LoVo (cell line): ENCODE measurements at regions not wholly inside any gene's neighbourhood (a gene's known extent, or its start where the extent isn't known, plus 50 kb on each side); places are given as distances from the start of the nearest gene placed in this dataset.
"Not testable (repeated sequence)": the region's sequence is repeated elsewhere in the genome, so short reads cannot be mapped to it uniquely, and the experiment has no call there.

ENCODE experiments used
- DNase-seq: peaks from one replicate; pipeline ENCODE4 v3.0.0-alpha.2; 2016; ENCODE audit warnings: low spot score

DNA sequence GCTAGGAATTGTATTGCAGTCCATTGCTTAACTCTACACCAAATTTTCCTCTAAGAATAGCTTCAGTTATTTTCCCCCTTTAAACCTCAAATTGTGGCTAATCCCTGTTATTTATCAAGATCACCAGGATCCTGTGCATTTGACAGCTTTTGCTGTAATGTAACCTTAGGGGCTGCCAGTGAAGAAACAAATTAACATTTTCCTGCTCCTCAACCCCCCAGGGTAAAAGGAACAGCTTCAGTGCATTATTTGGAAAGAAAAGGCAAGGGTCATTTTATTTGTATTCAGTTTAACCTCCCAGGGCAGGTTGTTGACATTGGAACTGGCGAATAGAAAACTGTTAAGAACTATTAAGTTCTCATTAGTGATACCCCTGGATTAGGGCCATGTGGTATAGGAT, 57.0 kb downstream of the PCDH20 start:
- no peak for DNase-seq

DNA sequence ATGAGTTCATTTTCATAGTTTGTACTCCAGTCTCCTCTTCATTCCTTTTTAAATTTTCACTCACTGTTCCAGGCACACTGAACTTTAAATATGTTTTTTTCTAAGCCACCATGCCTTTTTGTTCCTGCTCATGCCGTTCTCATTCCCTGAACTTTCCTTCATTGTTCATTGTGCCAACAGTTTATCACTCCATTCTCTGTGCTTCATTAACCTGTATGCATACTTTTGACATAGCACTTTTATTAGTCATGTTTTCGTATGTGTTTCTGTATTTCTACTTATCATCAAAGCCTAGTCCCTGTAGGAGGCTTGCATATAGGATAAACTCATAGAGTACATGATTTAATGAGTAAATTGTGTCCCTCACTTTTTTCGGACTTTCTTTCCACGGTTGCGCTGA, 65.3 kb downstream of the PCDH20 start:
- DNase-seq = no peak

DNA sequence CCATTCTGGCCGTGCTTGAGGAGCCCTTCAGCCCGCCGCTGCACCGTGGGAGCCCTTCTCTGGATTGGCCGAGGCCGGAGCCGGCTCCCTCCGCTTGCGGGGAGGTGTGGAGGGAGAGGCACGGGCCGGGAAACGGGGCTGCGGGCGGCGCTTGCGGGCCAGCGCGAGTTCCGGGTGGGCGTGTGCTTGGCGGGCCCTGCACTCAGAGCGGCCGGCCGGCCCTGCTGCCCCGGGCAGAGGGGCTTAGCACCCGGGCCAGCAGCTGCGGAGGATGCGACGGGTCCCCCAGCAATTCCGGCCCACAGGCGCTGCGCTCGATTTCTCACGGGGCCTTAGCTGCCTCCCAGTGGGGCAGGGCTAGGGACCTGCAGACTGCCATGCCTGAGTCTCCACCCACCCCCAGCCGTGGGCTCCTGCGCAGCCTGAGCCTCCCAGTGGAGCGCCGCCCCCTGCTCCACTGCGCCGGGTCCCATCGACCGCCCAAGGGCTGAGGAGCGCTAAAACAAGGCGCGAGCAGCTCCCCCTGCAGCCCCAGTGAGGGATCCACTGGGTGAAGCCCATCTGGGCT, 76.5 kb downstream of the PCDH20 start:
- no peak for DNase-seq

DNA sequence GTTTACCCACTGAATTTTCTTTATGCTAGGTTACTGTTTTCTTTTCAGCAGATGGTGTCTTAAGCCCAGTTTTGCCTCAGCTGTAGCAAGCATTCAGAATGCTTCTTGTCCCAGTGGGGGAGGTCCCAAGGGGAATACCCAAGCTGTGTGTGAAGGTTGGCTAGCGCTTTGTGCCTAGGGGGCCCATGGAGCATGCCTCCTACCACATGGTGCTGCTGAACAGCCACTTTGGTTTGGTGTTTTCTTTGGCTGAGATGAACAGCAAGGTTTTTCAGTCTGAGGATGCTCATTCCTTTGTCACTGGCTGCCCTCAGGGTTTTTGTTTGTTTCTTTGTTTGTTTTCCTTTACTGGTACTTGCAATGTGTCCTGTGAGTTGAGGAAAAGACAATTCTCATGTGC, 99.0 kb downstream of the PCDH20 start:
- no peak for DNase-seq

DNA sequence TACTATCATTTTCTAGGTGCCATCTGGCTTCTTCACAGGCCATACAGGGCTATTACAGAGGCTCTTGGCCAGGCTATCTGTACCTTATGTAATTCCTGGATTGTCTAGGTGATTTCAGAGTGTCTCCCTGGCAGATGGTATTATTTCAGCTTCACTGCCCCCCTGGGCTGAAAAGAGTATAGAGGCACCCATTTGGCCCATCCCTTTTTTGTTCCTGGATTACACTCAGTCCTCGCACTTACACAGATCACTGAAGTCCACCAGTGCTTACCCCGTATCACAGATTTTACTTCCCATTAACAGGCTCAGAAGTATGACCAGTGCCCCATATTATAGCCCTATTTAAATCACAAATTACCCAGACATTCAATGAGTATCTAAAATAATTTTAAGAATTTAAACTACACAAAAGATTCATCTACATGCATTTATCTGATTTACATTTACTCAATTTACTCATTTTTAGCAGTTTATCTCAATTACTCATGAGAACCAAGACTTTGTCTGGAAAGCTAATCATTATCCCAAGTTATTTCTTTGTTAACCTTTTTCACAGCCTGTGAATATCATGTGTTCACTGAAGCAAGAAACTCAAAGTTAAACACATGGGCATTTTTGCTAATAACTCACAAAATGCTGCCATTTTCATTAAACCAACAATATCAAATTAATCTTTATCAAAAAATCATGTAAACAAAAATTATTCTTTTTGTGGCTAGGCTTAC, 121.0 kb downstream of the PCDH20 start:
- no peak for DNase-seq

DNA sequence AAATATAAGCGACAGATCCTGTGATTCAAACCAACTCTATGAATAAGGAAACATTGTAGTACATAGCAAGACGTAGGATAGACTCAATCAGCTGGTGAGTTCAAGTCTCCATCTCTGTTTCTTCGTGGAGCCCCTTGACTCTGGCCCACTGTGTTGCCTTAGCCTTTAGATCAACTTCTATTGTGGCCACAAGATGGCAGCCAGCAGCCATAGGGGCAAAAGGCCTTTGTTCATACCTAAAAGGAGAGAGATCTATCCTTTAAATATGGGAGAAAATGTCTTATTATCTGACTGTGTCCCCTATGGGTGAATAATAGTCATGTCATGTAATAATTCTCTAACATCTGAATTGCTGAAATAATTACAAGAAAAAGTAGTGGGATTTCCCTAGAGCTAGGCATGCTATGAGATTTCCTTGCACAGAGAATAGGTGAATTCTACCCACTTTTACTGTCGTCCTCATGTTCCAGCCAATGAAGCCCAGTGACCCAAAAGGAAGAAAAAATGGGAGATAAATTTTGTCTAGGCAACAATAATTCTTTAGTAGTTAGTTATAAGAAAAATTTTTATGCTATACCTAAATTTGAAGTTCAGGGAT, 129.4 kb downstream of the PCDH20 start:
- no peak for DNase-seq

DNA sequence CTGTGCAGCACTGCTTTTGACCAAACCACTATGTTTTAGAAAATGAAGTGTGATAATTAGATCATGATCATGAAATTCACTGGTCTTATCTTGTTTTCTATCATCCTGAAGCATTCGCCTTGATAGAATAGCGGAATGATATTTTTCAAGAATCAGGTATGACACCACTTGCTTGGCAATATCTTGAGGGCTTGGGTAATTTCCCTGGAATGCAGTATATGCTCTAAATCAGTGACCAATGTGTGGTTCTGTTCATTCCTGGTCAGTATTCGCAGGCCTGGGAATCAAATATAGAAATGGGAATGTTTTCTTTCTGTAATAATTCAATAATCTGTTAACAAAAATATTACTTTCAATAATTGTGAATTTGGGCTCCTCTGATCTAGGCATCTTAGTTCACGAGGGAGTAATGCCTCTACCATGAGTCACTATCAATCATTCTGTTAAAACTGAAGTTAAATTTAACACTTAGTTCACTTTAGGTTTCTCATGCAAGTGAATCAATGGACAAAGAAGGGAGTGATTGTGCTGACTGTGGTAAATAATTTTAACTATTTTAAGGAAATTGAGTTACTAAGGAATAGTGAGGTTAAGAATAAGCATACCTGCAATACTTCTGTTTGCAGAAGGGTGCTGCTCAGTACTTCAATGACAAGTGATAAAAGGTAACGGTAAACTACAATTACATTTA, 137.9 kb downstream of the PCDH20 start:
- no peak for DNase-seq

DNA sequence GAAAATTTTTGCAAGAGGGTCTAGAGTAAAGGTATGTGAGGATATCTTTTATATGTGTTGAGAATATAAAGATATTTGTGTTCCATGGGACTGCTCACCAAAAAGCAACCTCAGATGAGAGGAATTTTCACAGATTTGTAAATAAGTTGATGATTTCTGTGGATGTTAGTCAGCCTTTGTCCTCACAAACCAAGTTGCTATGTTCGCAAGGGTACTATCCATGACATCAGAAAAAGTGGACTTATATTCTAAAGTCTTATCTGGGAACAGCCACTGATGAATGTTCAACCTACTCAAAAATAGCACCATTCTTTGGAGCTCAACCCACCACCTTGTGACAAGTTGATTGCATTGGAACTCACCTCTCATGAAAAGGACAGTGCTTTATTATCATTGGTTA, 138.6 kb downstream of the PCDH20 start:
- no peak for DNase-seq

DNA sequence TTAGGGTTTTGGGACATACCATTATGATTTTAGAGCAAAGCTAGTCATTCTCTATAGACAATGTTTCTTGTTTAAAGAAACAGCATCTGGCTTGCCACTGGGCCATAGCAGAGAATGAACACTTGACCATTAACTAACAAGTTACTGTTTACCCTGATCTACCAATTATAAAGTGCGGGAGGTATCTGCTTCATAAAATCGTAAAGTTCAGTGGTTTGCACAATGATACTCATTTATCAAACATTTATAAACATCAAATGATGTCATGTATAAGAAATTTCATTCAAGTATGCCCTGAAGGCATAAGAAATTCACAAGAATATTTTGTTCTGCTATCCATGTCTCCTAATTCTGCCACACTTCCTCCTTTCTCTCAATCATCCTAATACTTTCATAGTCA, 139.2 kb downstream of the PCDH20 start:
- DNase-seq = no peak

DNA sequence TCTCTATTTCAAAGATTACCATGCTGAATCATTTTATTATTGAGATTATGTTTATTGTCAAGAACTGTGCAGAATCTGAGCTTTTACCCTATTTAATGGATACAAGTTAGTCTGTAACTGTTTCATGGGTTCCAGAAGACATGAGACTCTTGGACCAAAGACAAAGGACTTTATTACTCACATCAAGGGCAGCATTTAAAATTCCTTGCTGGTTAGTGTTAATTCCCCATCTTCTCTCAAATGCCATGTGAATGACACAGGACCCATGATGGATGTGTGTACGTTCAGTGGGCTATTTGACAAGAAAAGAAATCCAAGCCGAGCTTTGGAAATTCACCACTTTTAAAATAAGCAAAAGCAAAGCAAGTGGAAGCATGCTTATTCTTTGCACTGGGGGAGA, 139.9 kb downstream of the PCDH20 start:
- no peak for DNase-seq

DNA sequence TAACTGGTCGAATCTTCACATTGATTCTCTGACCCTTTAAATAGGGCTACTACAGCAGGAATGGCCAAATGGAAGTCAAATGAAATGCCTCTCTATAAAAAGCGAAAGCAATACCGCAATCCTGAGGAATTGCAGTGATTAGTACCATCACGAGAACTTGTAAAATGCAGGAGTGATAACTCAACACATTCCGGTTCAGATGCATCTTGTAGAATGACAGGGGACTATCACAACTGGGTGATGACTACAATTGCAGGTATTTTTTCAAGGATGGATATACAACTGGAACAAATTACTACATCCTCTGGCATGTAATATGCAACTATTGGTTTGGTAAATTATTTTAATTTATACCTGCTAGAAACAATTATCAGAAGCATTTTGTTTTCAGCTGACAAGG, 140.4 kb downstream of the PCDH20 start:
- DNase-seq = no peak

DNA sequence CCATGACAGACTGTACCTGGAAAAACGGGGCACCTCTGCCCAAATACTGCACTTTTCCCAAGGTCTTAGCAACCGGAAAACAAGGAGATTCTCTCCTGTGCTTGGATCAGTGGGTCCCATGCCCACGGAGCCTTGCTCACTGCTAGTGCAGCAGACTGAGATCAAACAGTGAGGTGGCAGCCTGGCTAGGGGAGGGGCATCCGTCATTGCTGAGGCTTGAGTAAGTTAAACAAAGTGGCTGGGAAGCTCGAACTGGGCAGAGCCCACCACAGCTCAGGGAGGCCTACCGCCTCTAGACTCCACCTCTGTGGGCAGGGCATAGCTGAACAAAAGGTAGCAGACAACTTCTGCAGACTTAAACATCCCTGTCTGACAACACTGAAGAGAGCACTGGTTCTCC, 148.8 kb downstream of the PCDH20 start:
- not testable (repeated sequence) for DNase-seq

DNA sequence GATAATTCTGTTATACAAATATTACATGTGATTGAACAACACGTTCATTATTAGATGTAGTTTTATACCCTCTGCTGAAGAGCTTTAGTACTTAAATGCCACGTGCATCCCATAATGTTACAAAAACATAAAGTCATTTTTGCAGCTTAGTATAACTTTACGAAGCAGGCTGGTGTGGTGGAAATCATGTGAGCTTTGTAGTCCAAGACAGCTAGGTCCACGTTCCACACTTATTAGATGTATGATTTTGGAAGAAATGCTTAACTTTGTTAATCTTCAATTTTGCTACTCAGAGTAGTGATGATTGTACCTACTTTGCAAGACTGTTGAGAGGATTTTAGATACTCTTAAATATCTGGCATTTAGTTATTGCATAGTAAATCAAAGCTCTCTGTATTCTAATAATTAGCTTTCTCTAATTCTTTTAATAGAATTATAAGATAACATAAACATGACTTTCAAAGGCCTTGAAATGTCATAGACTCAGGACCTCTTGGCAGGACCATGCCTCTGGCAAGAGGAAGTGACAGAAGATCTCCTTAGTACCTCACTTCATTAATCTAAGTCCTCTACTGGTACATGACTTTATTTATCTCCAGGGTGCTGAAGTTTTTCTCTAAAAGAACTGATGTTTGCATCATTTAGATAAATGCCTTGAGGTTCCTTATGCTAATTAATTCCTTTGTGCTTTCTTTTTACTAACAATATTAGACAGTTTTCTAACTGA, 153.7 kb downstream of the PCDH20 start:
- no peak for DNase-seq

DNA sequence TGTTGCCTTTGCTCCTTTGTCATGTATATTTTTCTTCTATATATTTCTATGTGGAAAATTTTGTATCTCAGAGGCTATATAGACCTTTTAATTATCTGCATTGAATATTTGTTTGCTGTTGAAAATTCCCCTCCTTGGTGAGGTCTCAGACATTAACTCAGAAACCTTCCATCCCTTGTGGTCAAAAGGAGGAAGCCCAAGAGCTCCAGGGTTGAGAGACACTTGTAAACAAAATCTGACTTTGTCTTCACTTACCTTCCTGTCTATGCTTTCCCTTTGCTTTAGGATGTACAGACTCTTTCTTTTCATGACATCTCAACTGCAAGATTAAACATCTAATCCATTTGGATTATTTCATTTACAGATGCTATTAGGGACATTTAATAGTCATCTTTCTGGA, 157.5 kb downstream of the PCDH20 start:
- no peak for DNase-seq

DNA sequence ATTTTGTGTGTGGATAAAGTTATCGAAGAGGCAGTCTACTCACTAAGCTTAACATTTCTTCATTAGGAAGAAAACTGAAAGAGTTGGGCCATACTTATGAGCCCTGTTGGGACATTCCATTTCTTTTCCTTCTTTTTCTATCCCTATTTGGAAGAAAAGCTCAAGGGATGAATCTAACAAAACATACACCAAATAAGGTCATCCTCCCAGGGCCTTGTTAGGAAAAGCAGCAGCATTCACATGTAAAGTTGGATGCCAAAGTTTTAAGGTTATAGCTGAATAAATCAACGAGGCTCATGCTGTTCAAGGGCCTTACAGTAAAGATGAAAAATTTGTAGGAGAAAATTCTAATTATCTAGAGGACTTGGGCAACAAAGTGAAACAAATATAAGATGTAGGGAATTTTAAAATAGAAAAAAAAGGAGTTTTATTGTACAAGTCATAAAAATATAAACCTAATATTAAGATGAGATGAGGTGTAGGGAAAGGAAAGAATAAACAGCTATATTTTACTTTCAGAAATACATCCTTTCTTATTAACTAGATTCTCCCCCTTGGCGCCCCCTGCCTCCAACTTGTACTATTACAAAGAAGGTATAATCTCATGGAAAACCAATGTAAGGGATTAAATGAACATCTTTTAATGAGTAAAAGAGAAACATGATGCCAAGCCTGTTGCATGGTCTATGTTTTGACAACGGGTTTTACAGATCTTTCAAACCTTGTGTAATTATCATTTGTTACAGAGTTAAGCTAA, 160.4 kb downstream of the PCDH20 start:
- no peak for DNase-seq

DNA sequence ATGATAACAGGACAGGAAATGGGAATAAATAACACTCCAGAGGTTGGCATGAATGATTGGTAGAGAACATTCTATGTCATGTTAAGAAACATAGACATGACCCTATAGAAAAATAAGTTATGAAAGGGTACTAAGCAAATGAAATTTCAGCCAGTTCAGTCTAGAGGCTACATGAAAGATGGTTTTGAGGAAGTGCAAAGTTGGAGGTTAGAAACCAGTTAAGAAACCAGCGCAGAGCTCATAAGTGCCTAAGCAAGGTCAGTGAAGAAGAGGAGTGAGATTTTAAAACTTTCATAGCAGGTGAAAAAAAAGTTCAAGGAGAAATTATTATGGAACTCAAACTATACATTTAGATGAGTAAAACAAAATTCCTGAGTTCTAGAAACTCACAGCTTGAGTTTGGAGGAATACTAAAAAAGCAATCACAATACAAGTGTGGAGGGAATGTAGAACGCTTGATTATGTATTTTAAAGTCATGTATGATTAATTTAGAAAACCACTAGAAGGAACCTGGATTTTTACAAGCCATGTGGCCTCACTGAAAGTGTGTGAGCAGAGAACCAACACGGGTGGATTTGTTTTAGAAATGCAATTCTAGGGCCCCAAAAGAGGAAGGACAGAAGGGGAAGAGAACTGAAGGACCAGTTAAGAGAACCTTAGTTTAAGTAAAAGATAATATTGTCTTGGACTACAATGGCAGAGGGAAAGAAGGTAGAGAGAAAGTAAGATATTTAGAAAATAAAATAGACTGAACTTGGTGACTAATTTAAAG, 162.4 kb downstream of the PCDH20 start:
- DNase-seq = no peak

DNA sequence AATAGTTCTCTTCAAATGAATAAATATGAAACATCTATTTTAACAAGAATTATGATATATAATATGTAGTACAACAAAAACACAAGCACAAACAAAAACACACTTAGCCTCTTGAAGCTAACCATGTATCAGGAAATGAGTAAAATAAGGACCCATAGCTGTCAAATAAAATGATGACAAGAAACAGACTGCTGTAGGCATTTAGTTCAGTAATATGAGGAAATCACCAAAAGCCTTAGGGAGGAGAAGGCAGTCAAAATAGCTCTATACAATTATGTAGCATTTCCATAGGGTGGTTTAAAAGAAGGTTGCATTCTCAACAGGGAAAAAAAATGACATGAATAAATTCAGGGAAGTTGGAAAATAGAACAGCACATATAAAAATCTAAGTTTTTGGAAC, 163.4 kb downstream of the PCDH20 start:
- no peak for DNase-seq

DNA sequence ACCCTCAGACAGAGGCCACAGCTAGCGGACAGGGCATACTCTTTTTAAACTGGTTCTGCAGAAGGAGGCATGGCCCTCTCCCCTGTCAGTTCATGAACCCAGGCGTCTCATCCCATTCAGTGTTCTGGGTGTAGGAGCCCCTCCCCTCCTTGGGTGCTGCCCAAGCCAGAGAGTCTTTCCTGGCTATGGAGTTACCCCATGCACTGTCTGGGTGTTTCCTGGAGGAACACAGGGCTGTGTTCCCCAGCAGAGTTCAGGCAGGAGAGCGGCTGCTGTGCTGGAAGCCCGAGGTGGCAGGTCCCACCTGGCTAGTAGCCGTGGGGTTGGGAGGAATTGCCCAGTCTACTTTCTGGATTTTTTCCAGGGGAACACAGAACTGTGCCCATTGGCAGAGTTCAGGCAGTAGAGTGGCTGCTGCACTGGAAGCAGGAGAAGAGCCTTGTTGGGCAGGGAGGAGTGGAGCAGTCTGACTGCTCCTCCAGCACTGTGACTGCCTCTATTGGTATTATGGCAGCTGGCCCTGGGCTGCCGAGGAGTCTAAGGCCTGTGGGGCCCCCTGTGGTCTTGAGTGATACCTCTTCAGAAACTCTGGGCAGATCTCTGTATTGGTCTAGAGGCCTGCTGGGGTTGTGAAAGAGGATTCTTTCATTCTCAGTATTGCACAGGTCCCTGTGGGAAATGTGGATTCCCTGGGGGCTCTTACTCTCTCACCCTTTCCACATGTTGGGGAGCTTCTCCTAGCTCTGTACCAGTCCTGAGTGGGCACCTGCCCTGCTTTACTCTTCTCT, 168.3 kb downstream of the PCDH20 start:
- no peak for DNase-seq

DNA sequence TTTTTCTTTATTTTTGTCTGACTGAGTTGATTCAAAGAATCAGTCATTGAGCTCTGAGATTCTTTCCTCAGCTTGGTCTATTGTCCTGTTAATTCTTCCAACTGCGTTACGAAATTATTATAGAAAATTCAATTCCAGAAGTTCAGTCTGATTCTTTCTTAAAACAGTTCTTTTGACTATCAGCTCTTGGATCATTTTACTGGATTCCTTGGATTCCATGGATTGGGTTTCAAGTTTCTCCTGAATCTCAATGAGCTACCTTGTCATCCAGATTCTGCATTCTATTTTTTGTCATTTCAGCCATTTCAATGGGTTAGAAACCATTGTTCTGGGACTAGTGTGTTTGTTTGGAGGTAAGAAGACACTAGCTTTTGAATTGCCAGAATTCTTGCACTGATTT, 169.3 kb downstream of the PCDH20 start:
- no peak for DNase-seq

DNA sequence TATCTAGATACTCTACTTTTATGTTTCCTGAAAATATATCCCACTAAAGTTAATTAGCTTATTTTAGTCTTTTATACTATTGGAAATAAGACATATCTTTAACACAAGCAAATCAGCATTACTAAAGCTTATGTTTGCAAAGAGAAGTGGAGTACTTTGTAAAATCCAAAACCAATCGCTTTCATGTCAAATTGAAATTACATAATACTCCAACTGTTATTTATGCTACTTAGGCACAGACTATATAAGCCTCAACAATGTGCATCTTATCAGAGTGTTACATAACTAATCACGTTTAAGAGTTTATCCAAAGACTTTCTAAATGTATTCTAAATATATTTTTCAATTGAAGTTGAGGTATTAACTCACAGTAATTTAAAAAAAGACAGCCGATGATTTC, 200.0 kb downstream of the PCDH20 start:
- DNase-seq = no peak
